HG03521 (cell line): ENCODE measurements at regions not wholly inside any gene's neighbourhood (a gene's known extent, or its start where the extent isn't known, plus 50 kb on each side); places are given as distances from the start of the nearest gene placed in this dataset.
"Not testable (repeated sequence)": the region's sequence is repeated elsewhere in the genome, so short reads cannot be mapped to it uniquely, and the experiment has no call there.

Source experiments
- ATAC-seq: cut with Tn5 transposase; IDR thresholded peaks from one replicate; pipeline ENCODE4 v1.9.1; 2021; ENCODE audit warnings: mild to moderate bottlenecking, moderate library complexity; ENCODE audit not compliant: unreplicated experiment

- not testable (repeated sequence) for ATAC-seq
These were observed 1821.2 kb upstream of the PCDH20 start for GRCh38 chr13:63236667-63237396.

GRCh38 chr13:63218596-63218995 is 1802.9 kb upstream of the PCDH20 start:
- ATAC-seq = not testable (repeated sequence)

DNA sequence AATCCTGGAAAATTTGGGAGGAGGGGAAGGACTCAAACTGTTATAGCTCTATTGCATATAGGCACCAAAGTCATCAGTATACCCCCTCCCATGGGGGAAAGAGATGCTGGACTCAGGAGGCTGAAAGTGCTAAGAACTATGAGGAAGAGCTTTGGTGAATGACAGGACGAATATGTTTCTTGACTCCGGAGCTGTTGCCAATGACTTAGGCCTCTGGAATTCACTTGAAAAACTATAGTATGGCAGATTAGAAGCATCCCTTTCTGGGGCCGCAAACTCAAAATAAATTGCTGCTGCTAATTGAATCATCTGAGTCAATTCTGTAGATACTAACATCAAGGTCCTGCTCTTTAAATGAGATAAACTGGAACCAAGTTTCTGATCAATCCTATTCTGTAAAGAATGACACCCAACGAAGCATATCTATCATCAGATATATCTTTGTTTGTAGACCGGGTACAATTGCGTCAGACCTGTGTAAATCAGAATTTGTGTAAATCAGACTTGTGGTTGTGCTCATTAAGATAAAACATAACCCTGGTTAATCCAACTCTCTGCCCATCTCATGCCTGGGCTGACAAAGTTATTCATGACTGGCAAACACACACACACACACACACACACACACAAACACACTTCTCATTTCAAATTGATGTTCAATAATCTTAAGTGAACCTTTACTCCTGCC is 1793.8 kb upstream of the PCDH20 start:
- no peak for ATAC-seq

DNA sequence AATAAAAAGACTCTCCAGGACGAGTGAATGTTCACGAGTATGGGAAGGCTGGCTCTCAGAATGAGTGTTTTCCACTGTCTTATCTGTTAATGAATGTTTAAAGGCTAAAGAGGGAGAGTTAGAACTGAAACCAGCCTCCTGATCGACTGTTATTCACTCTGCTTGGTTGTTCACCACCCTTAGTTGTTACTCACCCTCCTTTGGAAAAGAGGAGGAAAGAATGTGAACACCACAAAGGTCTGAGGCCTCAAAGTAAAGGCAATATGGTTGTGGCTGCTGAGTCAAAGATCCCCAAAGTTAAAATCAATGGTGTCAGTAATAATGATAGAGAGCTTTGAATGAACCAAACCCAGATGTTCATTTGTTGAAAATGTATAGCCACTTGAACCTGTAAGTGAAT is 1793.2 kb upstream of the PCDH20 start:
- no peak for ATAC-seq

DNA sequence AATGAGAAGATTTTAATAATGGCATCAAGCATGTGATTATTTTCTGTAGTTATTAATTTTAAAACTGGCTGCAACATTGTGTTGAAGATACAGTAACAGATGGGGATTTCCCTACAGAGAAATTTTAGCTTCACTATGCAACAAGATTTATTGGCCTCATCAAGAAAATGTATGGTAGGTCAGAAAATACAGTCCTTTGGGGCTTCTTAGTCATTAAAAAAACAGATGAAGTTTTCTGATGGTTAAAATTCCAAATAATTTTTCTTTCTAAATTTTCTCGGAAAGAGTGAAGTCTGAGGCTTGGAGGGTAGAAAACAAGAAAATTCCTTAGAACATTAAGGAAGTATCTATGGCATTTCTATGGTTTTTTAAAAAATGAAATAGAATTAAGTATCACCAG is 1790.8 kb upstream of the PCDH20 start:
- ATAC-seq = no peak

DNA sequence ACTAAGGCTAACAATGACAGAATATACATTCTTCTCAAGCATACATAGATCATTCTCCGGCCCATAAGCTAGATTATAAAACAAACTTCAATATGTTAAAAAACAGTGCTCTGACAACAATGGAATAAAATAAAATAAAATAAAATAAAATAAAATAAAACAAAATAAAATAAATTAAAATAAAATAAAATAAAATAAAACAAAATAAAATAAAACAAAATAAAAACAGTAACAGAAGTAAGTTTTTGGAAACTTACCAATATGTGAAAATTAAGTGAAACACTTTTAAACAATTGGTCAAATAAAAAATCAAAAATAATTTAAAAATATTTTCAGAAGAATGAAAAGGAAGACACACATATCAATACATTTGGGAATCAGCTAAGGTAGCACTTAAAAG is 1785.8 kb upstream of the PCDH20 start:
- ATAC-seq = no peak

DNA sequence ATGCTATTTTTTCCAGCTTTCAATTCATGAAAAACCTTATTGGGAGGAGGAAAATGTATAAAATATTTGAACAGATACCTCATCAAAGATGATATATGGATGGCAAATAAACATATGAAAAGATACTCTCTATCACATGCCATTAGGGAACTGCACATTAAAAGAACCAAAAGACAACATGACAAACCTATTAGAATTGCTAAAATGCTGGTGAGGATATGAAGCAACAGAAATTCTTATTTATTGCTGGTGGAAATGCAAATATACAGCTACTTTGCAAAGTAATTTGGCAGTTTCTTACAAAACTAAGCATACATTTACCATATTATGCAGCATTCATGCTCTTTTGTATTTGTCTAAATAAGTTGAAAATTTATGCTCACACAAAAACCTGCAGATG is 1783.9 kb upstream of the PCDH20 start:
- ATAC-seq = no peak

- no peak for ATAC-seq
These were observed 1782.4 kb upstream of the PCDH20 start for GRCh38 chr13:63198071-63198470.

GRCh38 chr13:63195726-63196125 is 1780.1 kb upstream of the PCDH20 start:
- no peak for ATAC-seq

GRCh38 chr13:63190742-63191141 is 1775.1 kb upstream of the PCDH20 start:
- ATAC-seq = no peak

- no peak for ATAC-seq
These were observed 1774.6 kb upstream of the PCDH20 start for GRCh38 chr13:63190219-63190618.

DNA sequence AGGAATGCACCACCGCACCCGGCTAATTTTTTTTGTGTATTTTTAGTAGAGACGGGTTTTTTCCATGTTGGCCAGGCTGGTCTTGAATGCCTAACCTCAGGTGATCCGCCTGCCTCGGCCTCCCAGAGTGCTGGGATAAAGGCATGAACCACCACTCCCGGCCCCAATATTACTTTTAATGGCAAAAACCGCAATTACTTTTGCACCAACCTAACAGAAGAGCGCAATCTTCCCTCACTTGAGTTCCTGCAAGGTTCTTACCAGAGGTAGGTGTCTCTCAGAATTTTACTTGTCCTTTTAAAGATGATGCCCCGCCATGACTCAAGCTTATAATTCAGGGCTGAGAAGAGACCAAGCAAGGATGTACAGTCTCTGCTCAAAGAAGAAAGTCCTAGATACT is 1774.1 kb upstream of the PCDH20 start:
- ATAC-seq = no peak

DNA sequence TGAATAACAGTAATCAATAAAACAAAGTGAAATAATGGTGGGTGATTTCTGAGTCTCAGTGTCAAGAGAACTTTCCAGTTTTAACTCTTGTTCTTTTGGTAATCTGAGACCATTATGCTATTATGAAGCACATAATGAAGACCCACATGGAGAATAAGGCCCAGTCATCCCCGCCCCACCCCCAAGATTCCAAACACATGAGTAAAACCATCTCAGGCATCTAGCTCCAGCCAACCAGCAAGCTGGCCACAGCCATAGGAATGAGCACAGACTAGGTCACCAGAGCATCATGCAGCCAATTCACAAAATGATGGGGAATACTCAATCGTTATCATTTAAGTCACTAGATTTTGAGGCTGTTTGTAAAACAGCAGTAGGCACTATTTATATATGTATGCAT is 1769.0 kb upstream of the PCDH20 start:
- no peak for ATAC-seq

DNA sequence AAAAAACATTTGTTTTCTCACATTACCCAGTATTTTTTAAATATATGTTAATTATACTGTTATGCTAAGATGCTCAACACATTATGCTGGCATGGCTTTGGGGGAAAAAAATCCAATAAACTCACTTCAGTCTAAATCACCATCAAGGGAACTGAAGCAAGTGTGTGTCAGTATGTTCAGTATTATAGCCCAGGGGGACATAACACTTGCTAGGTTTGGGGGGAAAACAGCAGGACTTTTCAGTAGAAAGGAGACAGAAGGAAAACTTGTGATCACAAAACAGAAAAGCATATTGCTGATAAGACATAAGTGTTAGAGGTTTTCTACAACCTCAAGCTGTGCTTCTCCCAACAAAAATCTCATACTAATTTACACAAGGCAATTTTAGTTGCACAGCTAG is 1759.9 kb upstream of the PCDH20 start:
- ATAC-seq = no peak

DNA sequence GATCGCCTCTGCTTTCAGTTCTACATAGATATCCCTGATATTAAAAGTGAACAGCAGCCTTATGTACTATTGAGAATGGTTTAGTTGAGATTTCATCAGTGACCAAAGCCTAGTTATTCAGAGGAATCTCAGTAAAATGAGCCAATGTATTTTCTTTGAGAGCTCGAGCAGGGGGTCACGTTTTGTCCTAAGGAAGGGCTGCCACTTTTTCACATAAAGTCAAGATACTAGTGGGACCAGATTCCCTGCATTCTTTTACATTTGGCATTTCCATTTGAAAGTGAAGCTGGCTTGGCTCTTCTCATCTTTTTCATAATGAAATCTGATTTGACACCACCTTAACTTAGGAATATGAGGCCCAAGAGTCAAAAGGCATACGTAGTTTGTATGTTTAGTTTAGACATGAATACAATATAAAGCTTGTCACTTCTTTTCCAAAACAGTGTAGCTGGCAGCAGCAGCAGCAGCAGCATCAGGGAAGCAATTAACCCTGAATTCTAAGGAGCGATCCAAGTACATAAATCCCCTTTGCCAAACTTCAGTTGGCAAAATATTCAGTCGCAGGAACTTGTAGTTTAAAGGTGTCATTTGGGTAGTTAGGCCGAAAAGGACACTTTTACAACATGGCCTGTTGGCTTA is 1752.2 kb upstream of the PCDH20 start:
- ATAC-seq = no peak

GRCh38 chr13:63166345-63166744 is 1750.7 kb upstream of the PCDH20 start:
- ATAC-seq = no peak

DNA sequence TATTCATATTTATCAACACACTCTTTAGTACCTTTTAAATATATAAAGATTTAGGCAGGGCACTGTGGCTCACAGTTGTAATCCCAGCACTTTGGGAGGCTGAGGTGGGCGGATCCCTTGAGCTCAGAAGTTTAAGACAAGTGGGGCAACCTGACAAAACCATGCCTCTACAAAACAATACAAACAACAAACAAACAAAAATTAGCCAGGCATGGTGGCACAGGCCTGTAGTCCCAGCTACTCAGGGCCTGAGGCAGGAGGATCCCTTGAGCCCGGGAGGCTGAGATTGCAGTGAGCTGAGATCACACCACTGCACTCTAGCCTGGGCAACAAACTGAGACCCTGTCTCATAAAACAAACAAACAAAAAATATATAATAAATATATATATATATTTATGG is 1748.3 kb upstream of the PCDH20 start:
- ATAC-seq = no peak

DNA sequence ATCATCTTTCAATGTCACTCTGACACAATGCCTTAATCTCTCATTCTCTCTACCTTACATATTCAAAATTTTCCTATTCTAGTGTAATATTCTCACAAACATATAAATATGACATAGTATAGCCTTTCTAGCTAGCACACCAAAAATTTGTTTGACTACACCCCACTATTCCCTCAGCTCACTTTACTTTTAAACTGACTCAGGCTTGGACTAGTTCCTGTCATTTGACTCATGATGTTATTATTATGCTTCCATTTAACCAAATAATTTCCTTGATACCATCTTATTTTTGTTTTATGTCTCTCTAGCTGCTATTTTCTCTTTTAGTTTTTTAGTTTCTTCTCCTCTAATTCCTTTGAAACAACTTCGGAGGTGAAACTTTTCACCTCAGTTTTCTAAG is 1745.6 kb upstream of the PCDH20 start:
- no peak for ATAC-seq

- no peak for ATAC-seq
These were observed 1741.2 kb upstream of the PCDH20 start for GRCh38 chr13:63156816-63157215.

DNA sequence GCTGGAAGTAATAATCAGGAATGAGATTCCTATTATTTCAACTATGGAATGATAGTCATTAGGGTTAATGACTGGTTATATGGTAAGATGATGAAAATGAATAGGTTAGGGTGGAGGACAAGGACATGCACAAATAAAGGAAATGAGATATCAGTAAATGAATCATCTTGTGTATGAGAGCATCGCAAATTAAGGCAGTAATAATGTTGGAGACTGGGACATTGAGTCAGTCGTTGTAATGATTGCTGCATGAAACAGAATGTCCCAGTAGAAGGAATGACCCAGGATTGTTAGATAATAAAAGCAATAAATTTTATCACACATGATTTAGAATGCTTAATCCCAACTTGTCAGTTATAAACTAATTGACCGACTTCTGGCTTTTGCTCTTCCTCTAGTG is 1733.7 kb upstream of the PCDH20 start:
- ATAC-seq = no peak

DNA sequence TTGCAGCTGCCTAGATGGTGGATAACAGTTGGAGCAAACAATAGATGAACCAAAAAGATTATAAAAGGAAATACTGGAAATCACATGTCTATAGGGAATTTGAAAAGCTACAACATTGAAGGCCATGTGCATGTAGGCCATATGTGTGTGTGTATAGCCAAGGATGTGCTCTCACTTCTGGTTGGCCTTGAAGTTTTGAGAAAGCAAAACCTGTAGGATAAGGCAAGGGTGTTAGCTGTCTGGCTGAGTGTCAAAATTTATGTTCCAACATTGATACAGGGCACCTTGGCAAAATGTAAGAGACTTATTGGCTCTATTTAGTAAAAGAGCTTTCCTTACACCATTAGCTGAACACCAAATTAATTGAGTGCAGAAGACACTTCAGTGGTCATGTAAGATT is 1723.6 kb upstream of the PCDH20 start:
- no peak for ATAC-seq

- ATAC-seq = no peak
These were observed 1714.3 kb upstream of the PCDH20 start for GRCh38 chr13:63129995-63130394.
